Ammon's horn (tissue), 1 donor: ENCODE measurements at regions not wholly inside any gene's neighbourhood (a gene's known extent, or its start where the extent isn't known, plus 50 kb on each side); places are given as distances from the start of the nearest gene placed in this dataset.
"Not testable (repeated sequence)": the region's sequence is repeated elsewhere in the genome, so short reads cannot be mapped to it uniquely, and the experiment has no call there.

Experiments
- DNase-seq: peaks from one replicate; pipeline ENCODE4 v3.0.0-alpha.2; 2016; ENCODE audit warnings: low spot score

- DNase-seq, result no peak
Observed at GRCh38 chr15:81939604-81940440, 106.0 kb downstream of the MEX3B start.

DNA sequence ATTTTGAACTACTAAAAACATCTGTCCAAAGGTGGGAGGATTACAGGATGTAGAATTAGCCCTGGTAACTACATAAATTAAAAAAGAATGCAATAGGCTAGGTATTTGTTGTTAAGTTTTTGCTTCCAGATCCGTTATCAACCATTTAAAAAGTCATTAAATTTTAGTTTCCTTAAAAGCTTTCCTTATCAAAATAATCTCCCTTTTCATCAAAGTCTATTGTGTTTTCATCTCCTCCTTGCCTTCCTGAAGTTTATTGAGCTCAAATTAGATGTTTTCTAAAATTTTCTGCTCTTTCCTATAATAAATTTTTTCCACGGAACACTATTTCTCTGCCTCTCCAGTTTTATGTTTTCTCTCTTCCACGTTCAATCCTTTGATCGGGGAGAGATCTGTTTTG is 108.6 kb downstream of the MEX3B start:
- DNase-seq, result no peak

DNA sequence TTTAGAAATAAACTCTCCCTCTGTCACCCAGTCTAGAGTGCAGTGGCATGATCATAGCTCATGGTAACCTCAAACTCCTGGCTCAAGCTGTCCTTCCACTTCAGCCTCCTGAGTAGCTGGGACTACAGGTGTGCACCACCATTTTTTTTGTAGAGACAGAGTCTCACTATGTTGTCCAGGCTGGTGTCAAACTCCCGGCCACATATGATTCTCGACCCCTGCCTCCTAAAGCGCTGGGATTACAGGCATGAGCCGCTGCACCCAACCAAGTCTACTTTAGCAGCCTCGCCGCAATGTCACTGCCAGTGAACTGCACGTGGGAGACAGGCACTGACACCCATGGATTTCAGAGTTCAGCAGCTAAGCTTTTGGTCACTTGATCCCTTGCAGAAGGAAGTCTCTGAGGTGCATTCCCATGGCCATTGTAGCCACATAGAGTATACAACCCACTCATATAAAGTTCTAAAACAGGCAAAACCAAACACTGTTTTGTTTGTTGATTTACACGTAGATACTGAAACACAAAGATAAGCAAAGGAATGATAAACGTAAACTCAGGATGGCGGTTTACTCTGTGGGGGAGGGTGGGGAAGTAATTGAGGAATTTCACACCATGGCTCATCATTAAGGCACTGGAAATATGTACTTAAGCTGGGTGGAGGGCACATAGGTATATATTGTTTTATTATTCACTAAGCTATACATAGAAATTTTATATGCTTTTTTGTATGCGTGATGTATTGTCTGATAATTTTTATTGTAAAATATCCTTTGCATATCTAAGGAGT is 115.0 kb downstream of the MEX3B start:
- no peak for DNase-seq

DNA sequence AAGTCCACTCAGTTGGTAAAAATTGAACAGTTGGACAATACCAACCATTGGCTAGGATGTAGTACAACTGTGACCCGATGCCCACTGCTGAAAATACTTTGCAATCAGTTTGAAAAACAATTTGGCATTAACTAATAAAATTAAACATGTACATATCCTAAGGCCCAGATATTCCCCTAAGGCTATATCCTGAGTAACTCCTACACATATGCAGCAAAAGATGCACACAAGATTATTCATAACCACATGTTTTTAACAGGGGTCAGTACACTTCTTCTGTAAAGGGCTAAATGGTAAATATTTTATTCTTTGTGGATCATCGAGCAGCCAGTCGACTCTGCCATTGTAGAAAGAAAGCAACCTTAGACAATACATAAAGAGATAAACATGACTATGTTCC is 116.3 kb downstream of the MEX3B start:
- DNase-seq, result no peak

DNA sequence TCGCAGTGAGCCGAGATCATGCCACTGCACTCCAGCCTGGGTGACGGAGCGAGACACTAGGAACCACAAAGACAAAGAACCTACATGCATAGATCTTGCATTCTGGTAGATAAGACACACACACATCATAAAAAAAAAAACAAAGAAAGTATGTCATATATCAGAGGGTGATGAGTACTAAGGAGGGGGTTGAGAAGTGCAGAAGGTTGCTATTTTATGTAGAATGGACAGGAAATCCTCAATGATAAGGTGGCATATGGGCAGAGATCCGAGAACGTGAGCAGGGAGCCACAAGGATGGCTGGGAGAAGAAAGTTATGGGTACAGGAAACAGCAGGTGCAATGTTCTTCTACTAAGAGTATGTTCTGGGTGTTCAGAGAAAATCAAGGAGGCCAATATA is 118.8 kb downstream of the MEX3B start:
- DNase-seq, result no peak

- no peak for DNase-seq
Observed at GRCh38 chr15:81924729-81925128, 121.1 kb downstream of the MEX3B start.

- DNase-seq, result no peak
Observed at GRCh38 chr15:81923561-81924350, 122.1 kb downstream of the MEX3B start.

- no peak for DNase-seq
Observed at GRCh38 chr15:81922143-81922542, 123.7 kb downstream of the MEX3B start.

DNA sequence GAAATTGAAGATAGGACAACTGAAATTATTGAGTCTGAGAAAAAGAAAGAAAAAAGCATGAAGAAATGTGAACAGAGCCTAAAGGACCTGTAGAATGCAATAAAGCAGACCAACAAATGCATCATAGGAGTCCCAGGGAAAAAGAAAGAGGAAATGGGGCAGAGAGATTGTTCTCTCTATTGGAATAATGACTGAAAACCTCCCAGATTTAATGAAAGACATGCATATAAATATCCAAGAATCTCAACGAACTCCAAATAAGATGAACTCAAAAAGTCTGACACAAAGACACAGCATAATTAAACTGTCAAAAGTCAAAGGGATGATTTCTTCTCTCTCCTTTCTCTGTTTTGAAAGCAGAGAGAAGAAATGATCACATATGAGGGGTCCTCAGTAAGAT is 124.7 kb downstream of the MEX3B start:
- no peak for DNase-seq

DNA sequence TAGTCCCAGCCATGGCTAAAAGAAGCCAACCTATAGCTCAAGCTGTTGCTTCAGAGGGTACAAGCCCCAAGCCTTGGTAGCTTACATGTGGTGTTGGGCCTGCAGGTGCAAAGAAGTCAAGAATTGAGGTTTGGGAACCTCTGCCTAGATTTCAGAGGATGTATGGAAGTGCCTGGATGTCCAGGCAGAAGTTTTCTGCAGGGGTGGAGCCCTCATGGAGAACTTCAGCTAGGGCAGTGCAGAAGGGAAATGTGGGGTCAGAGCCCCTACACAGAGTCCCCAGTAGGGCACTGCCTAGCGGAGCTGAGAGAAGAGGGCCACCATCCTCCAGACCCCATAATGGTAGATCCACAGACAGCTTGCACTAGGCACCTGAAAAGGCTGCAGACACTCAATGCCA is 127.1 kb downstream of the MEX3B start:
- not testable (repeated sequence) for DNase-seq

DNA sequence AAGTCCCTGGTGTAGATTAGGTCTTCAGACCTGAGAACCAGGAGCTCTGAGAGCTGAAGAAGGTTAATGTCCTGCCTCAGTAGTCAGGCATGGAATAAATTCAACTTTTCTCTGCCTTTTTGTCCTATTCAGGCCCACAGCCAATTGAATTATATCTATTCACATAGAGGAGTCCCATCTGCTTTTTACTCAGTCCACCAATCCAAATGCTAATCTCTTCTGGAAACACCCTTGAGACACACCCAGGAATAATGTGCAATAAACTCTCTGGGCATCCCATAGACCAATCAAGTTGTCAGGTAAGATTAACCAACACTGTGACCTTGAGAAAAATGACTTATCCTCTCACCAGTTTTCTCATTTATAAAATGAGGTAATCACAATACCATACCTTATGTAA is 129.4 kb downstream of the MEX3B start:
- no peak for DNase-seq

DNA sequence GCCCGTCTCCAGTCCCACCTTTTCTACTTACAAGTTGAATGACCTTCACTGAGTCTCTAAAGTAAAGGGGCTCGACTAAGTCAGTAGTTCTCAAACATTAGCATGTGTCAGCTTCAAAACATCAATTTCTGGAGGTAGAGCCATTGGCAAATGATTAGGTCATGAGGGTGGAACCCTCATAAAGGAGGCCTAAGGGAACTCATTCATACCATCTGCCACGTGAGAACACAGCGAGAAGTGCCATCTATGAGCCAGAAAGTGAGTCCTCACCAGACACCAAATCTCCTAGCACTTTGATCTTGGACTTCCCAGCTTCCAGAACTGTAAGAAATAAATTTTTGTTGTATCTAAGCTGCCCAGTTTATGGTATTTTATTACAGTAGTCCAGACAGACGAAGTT is 129.8 kb downstream of the MEX3B start:
- DNase-seq, result no peak

DNA sequence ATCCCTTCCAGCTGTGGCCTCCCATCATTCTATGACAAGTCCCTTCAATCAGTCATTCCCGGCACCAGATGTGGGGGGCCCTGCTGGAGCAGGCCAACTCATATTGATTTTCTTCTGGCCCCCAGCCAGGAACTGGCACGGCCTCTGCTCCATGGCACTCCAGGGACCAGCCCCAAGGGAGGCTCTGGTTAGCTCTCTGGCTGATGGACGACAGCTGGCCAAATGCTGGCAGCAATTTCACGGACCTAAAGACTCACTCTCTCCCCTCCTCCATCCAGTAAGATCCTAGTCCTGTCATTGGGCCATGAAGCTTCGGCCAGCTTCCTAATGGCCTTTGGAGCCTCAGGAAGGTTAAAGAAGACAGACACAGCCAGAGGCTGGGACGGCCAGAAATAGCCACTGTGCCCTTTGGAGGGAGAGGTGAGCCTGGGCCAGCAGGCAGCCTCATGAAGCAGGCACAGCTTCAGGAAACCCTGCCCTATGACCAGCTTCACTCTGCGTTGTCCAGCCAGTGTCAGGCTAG is 131.0 kb downstream of the MEX3B start:
- DNase-seq, result no peak

DNA sequence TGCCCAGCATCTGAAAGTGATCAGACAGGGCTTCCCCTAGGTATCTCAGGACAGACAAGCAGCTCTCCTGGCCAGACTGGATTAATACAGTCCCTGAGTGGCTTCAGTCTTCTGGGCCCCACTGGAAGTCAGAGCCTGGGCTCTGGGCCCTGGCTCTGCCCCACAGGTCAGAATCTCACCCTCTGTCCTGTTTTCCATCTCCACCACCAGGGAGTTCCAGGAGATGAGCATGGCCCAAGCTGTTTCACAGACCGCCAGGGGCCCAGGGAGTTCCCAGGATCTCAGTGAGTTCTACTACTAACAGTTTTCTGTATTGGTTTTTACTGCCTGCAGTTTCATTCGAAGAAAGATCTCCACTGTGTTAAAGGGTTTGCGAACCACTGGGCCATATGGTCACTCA is 131.5 kb downstream of the MEX3B start:
- DNase-seq, result no peak

DNA sequence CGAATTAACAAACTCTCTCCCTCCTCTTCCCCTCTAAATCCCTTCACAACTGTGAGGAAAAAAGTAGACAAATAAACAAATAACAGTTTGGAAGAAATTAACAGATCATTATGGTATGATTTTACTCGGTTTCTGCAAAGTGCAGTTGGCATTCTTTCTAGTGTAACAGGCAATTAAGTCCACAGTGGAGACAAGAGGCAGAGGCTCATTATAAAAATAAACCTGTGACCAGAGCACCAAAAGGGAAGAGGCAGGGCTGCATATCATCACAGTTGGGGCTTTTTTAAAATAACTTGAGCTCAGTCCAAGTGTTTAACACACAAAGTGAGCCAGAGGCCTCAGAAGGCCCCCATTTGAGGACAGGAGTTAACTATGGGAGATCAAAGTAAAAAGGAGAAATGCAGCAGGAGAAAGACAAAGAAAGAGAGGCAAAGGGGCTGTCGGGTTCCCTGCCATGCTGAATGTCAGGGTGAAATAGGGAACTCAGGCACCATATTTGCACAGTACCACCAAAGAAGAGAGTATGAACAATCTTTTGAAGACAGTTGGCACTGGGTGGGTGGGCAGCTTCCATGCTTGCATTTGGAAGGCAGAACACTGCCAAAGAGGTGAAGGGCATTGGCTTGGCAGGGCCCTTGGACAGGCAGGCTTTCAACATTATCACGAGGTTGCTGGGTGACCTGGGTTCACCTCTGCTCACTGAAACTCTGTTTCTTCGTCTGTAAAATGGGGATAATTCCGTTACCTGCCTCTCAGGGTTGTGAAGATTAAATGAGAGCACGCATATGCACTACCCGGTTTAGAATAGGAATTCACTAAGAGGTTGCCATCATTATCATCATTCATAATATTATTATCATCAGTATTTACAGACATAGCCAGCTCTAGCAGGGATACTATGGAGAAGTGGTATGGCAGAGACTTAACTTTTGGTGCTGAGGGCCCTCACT is 134.5 kb downstream of the MEX3B start:
- DNase-seq, result no peak

DNA sequence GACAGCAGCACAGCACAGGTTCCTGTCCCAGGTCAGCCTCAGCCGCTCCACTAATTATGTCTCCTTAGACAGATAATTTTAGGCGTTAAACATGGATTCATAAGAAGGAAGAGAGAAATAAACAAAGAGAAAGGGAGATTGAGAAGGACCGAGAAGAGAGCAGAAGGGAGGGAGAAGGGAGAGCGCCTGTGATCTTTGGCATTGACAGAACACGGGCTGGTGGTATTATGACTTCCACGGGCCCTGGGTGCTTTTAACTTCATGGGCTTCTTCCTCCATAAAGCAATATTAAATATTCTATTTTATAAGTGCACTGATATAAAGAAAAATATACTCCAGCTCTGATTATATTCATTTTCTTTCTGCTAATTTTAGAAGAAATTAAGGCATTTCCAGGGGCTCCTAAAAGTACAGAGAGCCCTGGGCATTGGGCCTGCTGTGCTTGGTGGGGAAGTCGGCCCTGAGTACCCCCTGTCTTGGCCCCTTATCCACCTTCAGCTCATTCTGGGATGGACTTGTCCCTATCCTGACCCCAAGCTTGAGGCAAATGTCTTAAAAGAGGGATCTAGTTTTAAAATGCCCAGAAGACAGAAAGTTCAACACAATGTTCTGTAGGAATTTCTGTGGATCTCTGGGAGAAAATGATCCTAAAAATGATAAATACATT is 135.3 kb downstream of the MEX3B start:
- DNase-seq, result no peak

- no peak for DNase-seq
Observed at GRCh38 chr15:81909011-81909358, 136.8 kb downstream of the MEX3B start.

- DNase-seq, result no peak
Observed at GRCh38 chr15:81908111-81908510, 137.7 kb downstream of the MEX3B start.

DNA sequence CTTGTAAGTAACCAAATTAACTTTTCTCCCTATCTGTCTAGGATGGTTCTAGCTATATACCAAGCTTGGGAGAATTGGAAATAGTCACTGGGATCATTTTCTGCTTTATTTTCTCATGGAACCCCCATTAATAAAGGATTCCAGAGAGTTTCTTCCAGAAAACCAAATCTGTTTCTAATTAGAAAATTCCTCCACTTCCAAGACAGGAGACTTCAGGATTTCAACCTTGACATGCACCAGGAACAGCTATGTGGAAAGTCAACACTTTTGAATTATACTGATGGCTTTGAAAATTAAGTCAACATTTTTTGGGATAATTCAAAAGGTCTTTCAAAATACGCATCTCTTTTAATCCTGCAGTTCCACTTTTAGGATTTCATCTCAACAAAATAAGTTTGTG is 138.3 kb downstream of the MEX3B start:
- no peak for DNase-seq

- DNase-seq, result no peak
Observed at GRCh38 chr15:81905889-81906288, 139.9 kb downstream of the MEX3B start.

- no peak for DNase-seq
Observed at GRCh38 chr15:81901319-81901718, 144.5 kb downstream of the MEX3B start.
